T-helper 2 cell treated with Interferon-gamma antibody and Interleukin-4, amounts not matched to agents 100 ng/mL and 5 ng/mL, for 36 hours (primary cell): ENCODE measurements at regions not wholly inside any gene's neighbourhood (a gene's known extent, or its start where the extent isn't known, plus 50 kb on each side); places are given as distances from the start of the nearest gene placed in this dataset.

Experiments
- intact Hi-C: fragments of 100-400 bp; cut with micrococcal nuclease; formaldehyde crosslinking; loops from one replicate; pipeline ENCODE4 v1.15.1; 2023

- intact Hi-C loops: loop anchor here (1.0 kb wide), 1 partner anchor 20 kb away; no protein-coding TSS in a partner anchor
These were observed 63.4 kb upstream of the SPTBN1 start for GRCh38 chr2:54392555-54393324.

GRCh38 chr2:54394392-54394791 lies 61.7 kb upstream of the SPTBN1 start:
- intact Hi-C loops: no loop called here

GRCh38 chr2:54396107-54396506 lies 60.0 kb upstream of the SPTBN1 start:
- intact Hi-C loops: no loop called here

- intact Hi-C loops: no loop called here
These were observed 59.3 kb upstream of the SPTBN1 start for GRCh38 chr2:54396798-54397197.

GRCh38 chr2:54397426-54397825 lies 58.7 kb upstream of the SPTBN1 start:
- intact Hi-C loops: no loop called here

GRCh38 chr2:54401554-54401953 lies 54.6 kb upstream of the SPTBN1 start:
- intact Hi-C loops: no loop called here

- intact Hi-C loops: no loop called here
These were observed 53.8 kb upstream of the SPTBN1 start for GRCh38 chr2:54402350-54402749.

GRCh38 chr2:54403512-54404238 lies 52.5 kb upstream of the SPTBN1 start:
- intact Hi-C loops: no loop called here

- intact Hi-C loops: no loop called here
These were observed 51.9 kb upstream of the SPTBN1 start for GRCh38 chr2:54404270-54404669.

GRCh38 chr2:54406031-54406430 lies 50.1 kb upstream of the SPTBN1 start:
- intact Hi-C loops: no loop called here
